Loucy (cell line): ENCODE measurements at regions not wholly inside any gene's neighbourhood (a gene's known extent, or its start where the extent isn't known, plus 50 kb on each side); places are given as distances from the start of the nearest gene placed in this dataset.

Source experiments
- EZH2phosphoT487 ChIP-seq: fragments of 200-600 bp; IDR thresholded peaks from 2 replicates; pipeline ENCODE4 v1.6.1; 2018; ENCODE audit warnings: antibody characterized with exemption, mild to moderate bottlenecking, moderate library complexity, borderline replicate concordance
- TF ChIP-seq, protein P1 (sequence below): fragments of 200-600 bp; sonication (generic); conservative IDR thresholded peaks from 2 replicates; pipeline ENCODE4 v1.5.1; 2014; ENCODE audit warnings: mild to moderate bottlenecking, antibody characterized with exemption, low read length

DNA sequence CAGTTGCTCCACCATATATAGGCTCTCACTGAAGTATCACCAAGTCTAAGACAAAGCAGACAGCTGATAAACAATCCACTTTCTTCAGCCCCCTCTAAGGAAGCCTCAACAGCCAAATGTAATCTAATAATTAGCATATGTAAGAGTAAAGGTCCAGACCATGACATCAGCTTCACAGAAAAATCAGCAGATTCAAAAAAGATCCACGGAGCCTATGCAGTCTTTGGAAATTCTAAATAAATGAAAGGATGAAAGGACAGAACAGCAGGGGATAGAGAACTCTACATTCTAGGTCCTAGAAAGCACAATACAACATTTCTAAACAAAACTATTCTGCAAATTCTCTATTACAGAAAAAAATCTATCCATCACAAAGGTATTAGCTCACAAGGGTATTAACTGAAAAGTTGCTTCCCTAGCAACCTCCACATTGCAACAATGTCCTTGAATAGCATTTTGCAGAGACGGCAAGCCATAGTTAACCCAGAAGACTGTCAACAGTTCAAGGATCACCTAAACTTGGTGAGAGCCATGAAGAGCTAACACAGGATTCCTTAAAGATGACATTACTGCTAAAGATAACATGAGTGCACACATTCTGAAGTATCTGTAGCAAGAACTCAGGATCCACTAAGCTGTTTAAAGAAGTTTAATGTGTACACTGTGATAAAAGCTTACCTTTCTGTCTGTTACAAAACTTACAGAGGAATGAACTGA lies 74.3 kb downstream of the SIPA1L2 start:
- TF ChIP-seq, protein P1, sequence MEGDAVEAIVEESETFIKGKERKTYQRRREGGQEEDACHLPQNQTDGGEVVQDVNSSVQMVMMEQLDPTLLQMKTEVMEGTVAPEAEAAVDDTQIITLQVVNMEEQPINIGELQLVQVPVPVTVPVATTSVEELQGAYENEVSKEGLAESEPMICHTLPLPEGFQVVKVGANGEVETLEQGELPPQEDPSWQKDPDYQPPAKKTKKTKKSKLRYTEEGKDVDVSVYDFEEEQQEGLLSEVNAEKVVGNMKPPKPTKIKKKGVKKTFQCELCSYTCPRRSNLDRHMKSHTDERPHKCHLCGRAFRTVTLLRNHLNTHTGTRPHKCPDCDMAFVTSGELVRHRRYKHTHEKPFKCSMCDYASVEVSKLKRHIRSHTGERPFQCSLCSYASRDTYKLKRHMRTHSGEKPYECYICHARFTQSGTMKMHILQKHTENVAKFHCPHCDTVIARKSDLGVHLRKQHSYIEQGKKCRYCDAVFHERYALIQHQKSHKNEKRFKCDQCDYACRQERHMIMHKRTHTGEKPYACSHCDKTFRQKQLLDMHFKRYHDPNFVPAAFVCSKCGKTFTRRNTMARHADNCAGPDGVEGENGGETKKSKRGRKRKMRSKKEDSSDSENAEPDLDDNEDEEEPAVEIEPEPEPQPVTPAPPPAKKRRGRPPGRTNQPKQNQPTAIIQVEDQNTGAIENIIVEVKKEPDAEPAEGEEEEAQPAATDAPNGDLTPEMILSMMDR = no peak
- no peak for TF ChIP-seq EZH2phosphoT487
